ENCODE measurements at regions not wholly inside any gene's neighbourhood (a gene's known extent, or its start where the extent isn't known, plus 50 kb on each side); places are given as distances from the start of the nearest gene placed in this dataset.
"Not testable (repeated sequence)": the region's sequence is repeated elsewhere in the genome, so short reads cannot be mapped to it uniquely, and the experiment has no call there.

- Histone ChIP-seq H3K4me3 (ENCODE audit: low read length) (no peak overlapping the region), H3K36me3 (ENCODE audit: control insufficient read depth, insufficient read depth, low read length) (no peaks in the 10 kb centered on the region), H3K27ac (ENCODE audit: low read depth, low read length) (no peak overlapping the region), H3K27me3 (ENCODE audit: control insufficient read depth, insufficient read depth, low read length) (no peaks in the 10 kb centered on the region), H3K4me1 (ENCODE audit: control insufficient read depth, insufficient read depth, low read length) (no peaks in the 10 kb centered on the region), H3K9ac (ENCODE audit: low read length) (no peak overlapping the region)
These were observed 469.0 kb downstream of the TFEC start for GRCh38 chr7:115561335-115562110.

GRCh38 chr7:115559877-115560276 lies 470.7 kb downstream of the TFEC start:
- Histone ChIP-seq H3K4me1 (ENCODE audit: control insufficient read depth, insufficient read depth, low read length) (no peaks in the 10 kb centered on the region), H3K27ac (ENCODE audit: low read depth, low read length) (no peak overlapping the region), H3K4me3 (ENCODE audit: low read length) (no peak overlapping the region), H3K36me3 (ENCODE audit: control insufficient read depth, insufficient read depth, low read length) (no peaks in the 10 kb centered on the region), H3K9ac (ENCODE audit: low read length) (no peak overlapping the region), H3K27me3 (ENCODE audit: control insufficient read depth, insufficient read depth, low read length) (no peaks in the 10 kb centered on the region)

GRCh38 chr7:115558161-115558560 lies 472.4 kb downstream of the TFEC start:
- H3K27ac ChIP-seq (ENCODE audit: low read depth, low read length) = no peak overlapping the region
- H3K9ac ChIP-seq (ENCODE audit: low read length) = no peak overlapping the region
- no peaks in the 10 kb centered on the region for H3K27me3 ChIP-seq (ENCODE audit: control insufficient read depth, insufficient read depth, low read length)
- no peak overlapping the region for H3K4me3 ChIP-seq (ENCODE audit: low read length)
- H3K4me1 ChIP-seq (ENCODE audit: control insufficient read depth, insufficient read depth, low read length) = no peaks in the 10 kb centered on the region
- H3K36me3 ChIP-seq (ENCODE audit: control insufficient read depth, insufficient read depth, low read length) = no peaks in the 10 kb centered on the region

GRCh38 chr7:115557296-115557695 lies 473.3 kb downstream of the TFEC start:
- not testable (repeated sequence) for H3K27me3 ChIP-seq (ENCODE audit: control insufficient read depth, insufficient read depth, low read length)

GRCh38 chr7:115552766-115553165 lies 477.8 kb downstream of the TFEC start:
- H3K9ac ChIP-seq (ENCODE audit: low read length) = no peak overlapping the region

More at GRCh38 chr7:115557296-115557695, 473.3 kb downstream of the TFEC start:
- H3K9ac ChIP-seq (ENCODE audit: low read length); H3K4me1 ChIP-seq (ENCODE audit: control insufficient read depth, insufficient read depth, low read length); H3K36me3 ChIP-seq (ENCODE audit: control insufficient read depth, insufficient read depth, low read length); H3K27ac ChIP-seq (ENCODE audit: low read depth, low read length); H3K4me3 ChIP-seq (ENCODE audit: low read length): not testable (repeated sequence)

GRCh38 chr7:115549910-115550309 lies 480.7 kb downstream of the TFEC start:
- Histone ChIP-seq H3K4me3 (ENCODE audit: low read length) (no peak overlapping the region), H3K27me3 (ENCODE audit: control insufficient read depth, insufficient read depth, low read length) (no peaks in the 10 kb centered on the region), H3K36me3 (ENCODE audit: control insufficient read depth, insufficient read depth, low read length) (no peaks in the 10 kb centered on the region), H3K27ac (ENCODE audit: low read depth, low read length) (no peak overlapping the region), H3K9ac (ENCODE audit: low read length) (no peak overlapping the region), H3K4me1 (ENCODE audit: control insufficient read depth, insufficient read depth, low read length) (no peaks in the 10 kb centered on the region)

More at GRCh38 chr7:115552766-115553165, 477.8 kb downstream of the TFEC start:
- Histone ChIP-seq H3K4me3 (ENCODE audit: low read length) (no peak overlapping the region), H3K4me1 (ENCODE audit: control insufficient read depth, insufficient read depth, low read length) (no peaks in the 10 kb centered on the region), H3K36me3 (ENCODE audit: control insufficient read depth, insufficient read depth, low read length) (no peaks in the 10 kb centered on the region), H3K27me3 (ENCODE audit: control insufficient read depth, insufficient read depth, low read length) (no peaks in the 10 kb centered on the region), H3K27ac (ENCODE audit: low read depth, low read length) (no peak overlapping the region)

- no peaks in the 10 kb centered on the region for H3K4me1 ChIP-seq (ENCODE audit: control insufficient read depth, insufficient read depth, low read length)
- no peak overlapping the region for H3K9ac ChIP-seq (ENCODE audit: low read length)
- no peak overlapping the region for H3K4me3 ChIP-seq (ENCODE audit: low read length)
- no peaks in the 10 kb centered on the region for H3K27me3 ChIP-seq (ENCODE audit: control insufficient read depth, insufficient read depth, low read length)
- no peaks in the 10 kb centered on the region for H3K36me3 ChIP-seq (ENCODE audit: control insufficient read depth, insufficient read depth, low read length)
- no peak overlapping the region for H3K27ac ChIP-seq (ENCODE audit: low read depth, low read length)
These were observed 481.8 kb downstream of the TFEC start for GRCh38 chr7:115548756-115549155.

GRCh38 chr7:115546790-115547189 lies 483.8 kb downstream of the TFEC start:
- H3K36me3 ChIP-seq (ENCODE audit: control insufficient read depth, insufficient read depth, low read length) = no peaks in the 10 kb centered on the region
- H3K4me1 ChIP-seq (ENCODE audit: control insufficient read depth, insufficient read depth, low read length) = no peaks in the 10 kb centered on the region
- H3K4me3 ChIP-seq (ENCODE audit: low read length) = no peak overlapping the region
- H3K27ac ChIP-seq (ENCODE audit: low read depth, low read length) = no peak overlapping the region
- no peak overlapping the region for H3K9ac ChIP-seq (ENCODE audit: low read length)
- H3K27me3 ChIP-seq (ENCODE audit: control insufficient read depth, insufficient read depth, low read length) = no peaks in the 10 kb centered on the region

GRCh38 chr7:115533785-115534184 lies 496.8 kb downstream of the TFEC start:
- H3K4me3 ChIP-seq (ENCODE audit: low read length) = no peak overlapping the region
- no peaks in the 10 kb centered on the region for H3K4me1 ChIP-seq (ENCODE audit: control insufficient read depth, insufficient read depth, low read length)
- H3K36me3 ChIP-seq (ENCODE audit: control insufficient read depth, insufficient read depth, low read length) = no peaks in the 10 kb centered on the region
- no peak overlapping the region for H3K27ac ChIP-seq (ENCODE audit: low read depth, low read length)
- no peaks in the 10 kb centered on the region for H3K27me3 ChIP-seq (ENCODE audit: control insufficient read depth, insufficient read depth, low read length)
- H3K9ac ChIP-seq (ENCODE audit: low read length) = no peak overlapping the region

- H3K9ac ChIP-seq (ENCODE audit: low read length) = no peak overlapping the region
- H3K4me1 ChIP-seq (ENCODE audit: control insufficient read depth, insufficient read depth, low read length) = no peaks in the 10 kb centered on the region
- H3K4me3 ChIP-seq (ENCODE audit: low read length) = no peak overlapping the region
- no peaks in the 10 kb centered on the region for H3K36me3 ChIP-seq (ENCODE audit: control insufficient read depth, insufficient read depth, low read length)
- no peaks in the 10 kb centered on the region for H3K27me3 ChIP-seq (ENCODE audit: control insufficient read depth, insufficient read depth, low read length)
- no peak overlapping the region for H3K27ac ChIP-seq (ENCODE audit: low read depth, low read length)
These were observed 504.3 kb downstream of the TFEC start for GRCh38 chr7:115526278-115526677.

- Histone ChIP-seq H3K4me3 (ENCODE audit: low read length) (no peak overlapping the region), H3K27me3 (ENCODE audit: control insufficient read depth, insufficient read depth, low read length) (no peaks in the 10 kb centered on the region), H3K27ac (ENCODE audit: low read depth, low read length) (no peak overlapping the region), H3K9ac (ENCODE audit: low read length) (no peak overlapping the region), H3K4me1 (ENCODE audit: control insufficient read depth, insufficient read depth, low read length) (no peaks in the 10 kb centered on the region), H3K36me3 (ENCODE audit: control insufficient read depth, insufficient read depth, low read length) (no peaks in the 10 kb centered on the region)
These were observed 508.4 kb downstream of the TFEC start for GRCh38 chr7:115522174-115522573.

GRCh38 chr7:115516341-115516740 lies 514.2 kb downstream of the TFEC start:
- Histone ChIP-seq H3K36me3 (ENCODE audit: control insufficient read depth, insufficient read depth, low read length) (no peaks in the 10 kb centered on the region), H3K9ac (ENCODE audit: low read length) (no peak overlapping the region), H3K27ac (ENCODE audit: low read depth, low read length) (no peak overlapping the region), H3K27me3 (ENCODE audit: control insufficient read depth, insufficient read depth, low read length) (no peaks in the 10 kb centered on the region), H3K4me1 (ENCODE audit: control insufficient read depth, insufficient read depth, low read length) (no peaks in the 10 kb centered on the region), H3K4me3 (ENCODE audit: low read length) (no peak overlapping the region)

GRCh38 chr7:115511330-115511729 lies 519.2 kb downstream of the TFEC start:
- H3K27ac ChIP-seq (ENCODE audit: low read depth, low read length) = no peak overlapping the region
- H3K4me3 ChIP-seq (ENCODE audit: low read length) = no peak overlapping the region
- no peaks in the 10 kb centered on the region for H3K4me1 ChIP-seq (ENCODE audit: control insufficient read depth, insufficient read depth, low read length)
- no peaks in the 10 kb centered on the region for H3K27me3 ChIP-seq (ENCODE audit: control insufficient read depth, insufficient read depth, low read length)
- no peaks in the 10 kb centered on the region for H3K36me3 ChIP-seq (ENCODE audit: control insufficient read depth, insufficient read depth, low read length)
- H3K9ac ChIP-seq (ENCODE audit: low read length) = no peak overlapping the region
